DMS 273 treated with DMSO at 0.1 percent for 48 hours (cell line): ENCODE measurements at regions not wholly inside any gene's neighbourhood (a gene's known extent, or its start where the extent isn't known, plus 50 kb on each side); places are given as distances from the start of the nearest gene placed in this dataset.
"Not testable (repeated sequence)": the region's sequence is repeated elsewhere in the genome, so short reads cannot be mapped to it uniquely, and the experiment has no call there.

Experiments
- DNase-seq: peaks from one replicate; lab custom pipeline; 2025; lab: John Stamatoyannopoulos, UW

- no peak for DNase-seq
Observed at GRCh38 chr4:135050086-135050717, 848.6 kb upstream of the PABPC4L start.

- no peak for DNase-seq
Observed at GRCh38 chr4:135032670-135033069, 831.1 kb upstream of the PABPC4L start.

- no peak for DNase-seq
Observed at GRCh38 chr4:135015771-135016170, 814.2 kb upstream of the PABPC4L start.

- DNase-seq, result no peak
Observed at GRCh38 chr4:135007400-135007799, 805.8 kb upstream of the PABPC4L start.

GRCh38 chr4:134999169-134999568, 797.6 kb upstream of the PABPC4L start:
- no peak for DNase-seq

- no peak for DNase-seq
Observed at GRCh38 chr4:134961963-134962362, 760.4 kb upstream of the PABPC4L start.

- DNase-seq, result no peak
Observed at GRCh38 chr4:134958862-134959261, 757.3 kb upstream of the PABPC4L start.

GRCh38 chr4:134955059-134955458, 753.5 kb upstream of the PABPC4L start:
- no peak for DNase-seq

GRCh38 chr4:134952775-134953174, 751.2 kb upstream of the PABPC4L start:
- DNase-seq, result no peak

GRCh38 chr4:134952305-134952704, 750.7 kb upstream of the PABPC4L start:
- DNase-seq, result no peak

GRCh38 chr4:134948110-134948642, 746.6 kb upstream of the PABPC4L start:
- no peak for DNase-seq

- no peak for DNase-seq
Observed at GRCh38 chr4:134944115-134944514, 742.5 kb upstream of the PABPC4L start.

- DNase-seq, result no peak
Observed at GRCh38 chr4:134936014-134936413, 734.4 kb upstream of the PABPC4L start.

- no peak for DNase-seq
Observed at GRCh38 chr4:134935320-134935719, 733.7 kb upstream of the PABPC4L start.

GRCh38 chr4:134934036-134934808, 732.6 kb upstream of the PABPC4L start:
- no peak for DNase-seq

GRCh38 chr4:134915355-134915754, 713.8 kb upstream of the PABPC4L start:
- DNase-seq, result no peak

GRCh38 chr4:134914250-134914649, 712.7 kb upstream of the PABPC4L start:
- not testable (repeated sequence) for DNase-seq

- no peak for DNase-seq
Observed at GRCh38 chr4:134911941-134912340, 710.4 kb upstream of the PABPC4L start.

GRCh38 chr4:134906404-134907023, 704.9 kb upstream of the PABPC4L start:
- DNase-seq, result no peak

GRCh38 chr4:134905061-134905460, 703.5 kb upstream of the PABPC4L start:
- no peak for DNase-seq

- no peak for DNase-seq
Observed at GRCh38 chr4:134888156-134888555, 686.6 kb upstream of the PABPC4L start.

- no peak for DNase-seq
Observed at GRCh38 chr4:134885436-134885835, 683.8 kb upstream of the PABPC4L start.
